ENCODE measurements at regions not wholly inside any gene's neighbourhood (a gene's known extent, or its start where the extent isn't known, plus 50 kb on each side); places are given as distances from the start of the nearest gene placed in this dataset.

DNA sequence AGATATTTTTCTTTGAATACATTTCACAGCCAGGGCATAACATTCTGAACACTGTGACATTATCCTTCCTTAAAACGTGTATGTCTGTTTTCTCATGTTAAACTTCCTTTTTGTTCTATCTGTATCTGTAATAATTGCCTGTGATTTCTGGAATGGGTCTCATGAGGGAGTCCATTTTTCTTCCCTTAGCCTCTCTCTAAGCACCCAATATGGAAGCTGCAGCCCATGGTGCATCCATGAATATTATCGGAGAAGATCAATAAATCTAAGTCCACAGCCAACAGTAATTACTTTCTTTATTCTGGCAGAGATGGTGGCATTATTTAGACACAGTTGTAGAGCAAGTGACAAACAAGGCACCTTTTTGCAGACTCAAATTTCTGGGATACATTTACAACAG is 671.1 kb downstream of the TUSC7 start:
- Histone ChIP-seq H3K4me1 (replicated peaks in 1 of 4; ENCODE audit: control insufficient read depth in 3 of 4, insufficient read depth in 4 of 4, low read length in 3 of 4) (no peaks in the 10 kb centered on the region), H3K56ac (replicated peaks; ENCODE audit: insufficient read length, low read depth, low read length) (no peak overlapping the region), H3K18ac (ENCODE audit: extremely low read depth, low read length) (no peak overlapping the region), H3K9ac (replicated peaks in 1 of 4; ENCODE audit: extremely low read depth in 1 of 4, low read depth in 3 of 4, low read length in 3 of 4) (no peak overlapping the region), H3K79me1 (ENCODE audit: low read depth, low read length) (no peaks in the 10 kb centered on the region), H3K9me3 (ENCODE audit: insufficient read depth in 2 of 2, low read depth in 1 of 2, low read length in 1 of 2) (no peaks in the 10 kb centered on the region), H4K20me1 (replicated peaks in 1 of 2; ENCODE audit: control insufficient read depth in 1 of 2, insufficient read depth in 2 of 2, low read length in 2 of 2) (no peaks in the 10 kb centered on the region), H3K27me3 (replicated peaks in 1 of 4; ENCODE audit: control insufficient read depth in 3 of 4, extremely low read depth in 1 of 4, insufficient read depth in 3 of 4, low read length in 3 of 4) (peaks cover 0 to 2% (median 0%) of the 10 kb centered on the region in 4 experiments; a peak in 1 of 7 replicates), H4K8ac (ENCODE audit: extremely low read depth, insufficient read depth, low read length) (no peak overlapping the region), H3K4me3 (ENCODE audit: extremely low read depth in 1 of 4, insufficient read depth in 2 of 4, low read depth in 3 of 4, low read length in 4 of 4) (no peak overlapping the region), H2BK120ac (replicated peaks; ENCODE audit: low read depth, low read length) (no peak overlapping the region), H3K27ac (ENCODE audit: low read depth, low read length) (no peak overlapping the region), H2AFZ (ENCODE audit: low read length) (no peak overlapping the region), H2BK15ac (ENCODE audit: low read length) (no peak overlapping the region), H4K91ac (replicated peaks; ENCODE audit: insufficient read length, low read length) (no peak overlapping the region), H2AK5ac (ENCODE audit: low read depth, low read length) (no peak overlapping the region), H2BK12ac (ENCODE audit: low read depth, low read length) (no peak overlapping the region), H3K4me2 (ENCODE audit: insufficient read depth in 1 of 2, low read depth in 2 of 2, low read length in 2 of 2) (no peak overlapping the region), H3K79me2 (ENCODE audit: control insufficient read depth in 1 of 2, insufficient read depth in 2 of 2, low read length in 2 of 2) (no peaks in the 10 kb centered on the region), H2BK20ac (ENCODE audit: low read length) (no peak overlapping the region), H2BK5ac (ENCODE audit: low read depth, low read length) (no peak overlapping the region), H4K5ac (ENCODE audit: insufficient read length, low read depth, low read length) (no peak overlapping the region), H3K23ac (ENCODE audit: insufficient read length) (no peak overlapping the region), H3K36me3 (ENCODE audit: control insufficient read depth in 2 of 4, insufficient read depth in 4 of 4, low read length in 3 of 4) (no peaks in the 10 kb centered on the region), H3K23me2 (ENCODE audit: low read depth, low read length) (no peaks in the 10 kb centered on the region), H3K14ac (ENCODE audit: insufficient read length) (no peak overlapping the region), H3K4ac (replicated peaks; ENCODE audit: insufficient read length, low read depth, low read length) (no peak overlapping the region)
- DNase-seq (ENCODE audit: low read depth in 1 of 2, low spot score in 2 of 2), result no peak
- no peak for TF ChIP-seq HDAC6 (IDR thresholded peaks at IDR 0.05; ENCODE audit: low read depth, low read length)
- TF ChIP-seq CBX5 (IDR thresholded peaks at IDR 0.05; ENCODE audit: low read depth, low read length), result no peak
- no peak for TF ChIP-seq CREB1 (IDR thresholded peaks at IDR 0.05)
- no peak for TF ChIP-seq MAFK (IDR thresholded peaks at IDR 0.05; ENCODE audit: low read depth, low read length)
- TF ChIP-seq TCF12 (IDR thresholded peaks at IDR 0.05; ENCODE audit: low read depth, low read length), result no peak
- no peak for TF ChIP-seq SP4 (IDR thresholded peaks at IDR 0.05; ENCODE audit: low read length)
- no peak for TF ChIP-seq RBBP5 (IDR thresholded peaks at IDR 0.05; ENCODE audit: borderline replicate concordance, low read depth, low read length)
- TF ChIP-seq SIX5 (IDR thresholded peaks at IDR 0.05; ENCODE audit: low read depth, low read length), result no peak
- TF ChIP-seq JUND (IDR thresholded peaks at IDR 0.05; ENCODE audit: low read length), result no peak
- TF ChIP-seq CHD1 (IDR thresholded peaks at IDR 0.05; ENCODE audit: low read depth, low read length), result no peak
- TF ChIP-seq ATF3 (IDR thresholded peaks at IDR 0.05; ENCODE audit: insufficient read depth, low read depth, low read length), result no peak
- TF ChIP-seq CBX8 (IDR thresholded peaks at IDR 0.05; ENCODE audit: borderline replicate concordance, low read depth, low read length), result no peak
- ChIA-PET CTCF (ENCODE audit: partially characterized antibody) (interaction anchor here (0.8 to 1.3 kb wide), 3 partner anchors 12 to 622 kb away, joined by 3 read pairs; no protein-coding TSS in a partner anchor), POLR2A (ENCODE audit: partially characterized antibody) (no interaction called here)
- WGBS, 2 experiments (ENCODE audit: extremely low coverage in 1 of 2, insufficient coverage in 1 of 2, insufficient read length in 1 of 2, insufficient replicate concordance in 2 of 2, low coverage in 1 of 2, low lambda C conversion rate in 2 of 2, missing lambda C conversion rate in 1 of 2), result 88% methylated on average over 2 of the region's 2 CpGs; no CpG with 5 or more reads in 1 of the 2 experiments
- no peak for FAIRE-seq
